ENCODE measurements at regions not wholly inside any gene's neighbourhood (a gene's known extent, or its start where the extent isn't known, plus 50 kb on each side); places are given as distances from the start of the nearest gene placed in this dataset.

DNA sequence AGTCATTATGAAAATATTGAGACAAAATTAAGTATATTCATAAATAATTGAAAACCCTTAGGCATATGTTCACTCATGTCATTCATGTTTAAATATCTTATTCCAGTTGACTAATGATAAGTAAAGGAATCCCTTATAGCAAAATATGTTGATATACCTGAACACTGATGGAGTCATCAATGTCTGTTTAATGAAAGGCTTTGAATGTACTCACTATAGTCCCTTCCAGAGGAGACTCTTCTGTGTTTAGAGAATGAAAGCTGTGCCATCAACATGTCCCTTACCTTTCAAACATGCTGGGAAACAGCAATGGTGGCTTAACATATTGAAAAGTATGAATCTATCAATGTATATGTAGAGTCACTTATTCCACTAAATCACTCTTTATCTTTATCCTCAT lies 242.9 kb downstream of the KCNJ3 start:
- Mint-ChIP-seq H3K4me1 (ENCODE audit: low read depth) (no peaks in the 10 kb centered on the region), H3K27ac (no peak overlapping the region), H3K9me3 (no peaks in the 10 kb centered on the region), H3K36me3 (ENCODE audit: low read depth) (no peaks in the 10 kb centered on the region), H3K27me3 (no peaks in the 10 kb centered on the region), H3K4me3 (no peak overlapping the region)
- DNase-seq: no peak
- ChIA-PET CTCF (interaction anchor here (1.3 kb wide), 1 partner anchor 16 kb away, joined by 4 read pairs; no protein-coding TSS in a partner anchor), POLR2A (no interaction called here)
- TF ChIP-seq, protein P1, sequence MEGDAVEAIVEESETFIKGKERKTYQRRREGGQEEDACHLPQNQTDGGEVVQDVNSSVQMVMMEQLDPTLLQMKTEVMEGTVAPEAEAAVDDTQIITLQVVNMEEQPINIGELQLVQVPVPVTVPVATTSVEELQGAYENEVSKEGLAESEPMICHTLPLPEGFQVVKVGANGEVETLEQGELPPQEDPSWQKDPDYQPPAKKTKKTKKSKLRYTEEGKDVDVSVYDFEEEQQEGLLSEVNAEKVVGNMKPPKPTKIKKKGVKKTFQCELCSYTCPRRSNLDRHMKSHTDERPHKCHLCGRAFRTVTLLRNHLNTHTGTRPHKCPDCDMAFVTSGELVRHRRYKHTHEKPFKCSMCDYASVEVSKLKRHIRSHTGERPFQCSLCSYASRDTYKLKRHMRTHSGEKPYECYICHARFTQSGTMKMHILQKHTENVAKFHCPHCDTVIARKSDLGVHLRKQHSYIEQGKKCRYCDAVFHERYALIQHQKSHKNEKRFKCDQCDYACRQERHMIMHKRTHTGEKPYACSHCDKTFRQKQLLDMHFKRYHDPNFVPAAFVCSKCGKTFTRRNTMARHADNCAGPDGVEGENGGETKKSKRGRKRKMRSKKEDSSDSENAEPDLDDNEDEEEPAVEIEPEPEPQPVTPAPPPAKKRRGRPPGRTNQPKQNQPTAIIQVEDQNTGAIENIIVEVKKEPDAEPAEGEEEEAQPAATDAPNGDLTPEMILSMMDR (IDR thresholded peaks at IDR 0.05): no peak
- intact Hi-C loops (cut with micrococcal nuclease): no loop called here
- ATAC-seq: no peak

DNA sequence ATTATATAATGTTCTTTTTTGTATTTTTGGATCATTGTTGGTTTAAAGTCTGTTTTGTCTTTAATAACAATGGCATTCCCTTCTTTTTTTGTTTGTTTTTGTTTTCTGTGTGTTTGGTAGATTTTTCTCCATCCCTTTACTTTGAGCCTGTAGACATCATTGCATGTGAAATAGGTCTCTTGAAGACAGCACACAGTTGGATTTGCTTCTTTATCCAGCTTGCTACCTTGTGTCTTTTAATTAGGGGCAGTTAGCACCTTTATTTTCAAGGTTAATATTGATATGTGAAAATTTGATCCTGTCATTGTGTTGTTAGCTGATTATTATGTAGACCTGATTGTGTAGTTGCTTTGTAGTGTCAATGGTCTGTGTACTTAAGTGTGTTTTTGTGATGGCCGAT lies 235.7 kb downstream of the KCNJ3 start:
- CTCF ChIA-PET: no interaction called here
- H3K36me3 Mint-ChIP-seq (ENCODE audit: low read depth): no peaks in the 10 kb centered on the region
- H3K4me1 Mint-ChIP-seq (ENCODE audit: low read depth): no peaks in the 10 kb centered on the region
- no peak for ATAC-seq
- H3K27me3 Mint-ChIP-seq: no peaks in the 10 kb centered on the region
- TF ChIP-seq, protein P1 (IDR thresholded peaks at IDR 0.05): no peak
- DNase-seq: no peak
- peaks cover 12% of the 10 kb centered on the region for H3K9me3 Mint-ChIP-seq
- POLR2A ChIA-PET: no interaction called here
- no peak overlapping the region for H3K4me3 Mint-ChIP-seq
- no peak overlapping the region for H3K27ac Mint-ChIP-seq
- intact Hi-C loops (cut with micrococcal nuclease): no loop called here

- Mint-ChIP-seq H3K9me3 (peaks cover 1% of the 10 kb centered on the region), H3K4me3 (no peak overlapping the region), H3K27ac (no peak overlapping the region), H3K27me3 (no peaks in the 10 kb centered on the region), H3K36me3 (ENCODE audit: low read depth) (no peaks in the 10 kb centered on the region), H3K4me1 (ENCODE audit: low read depth) (no peaks in the 10 kb centered on the region)
- TF ChIP-seq, protein P1 (IDR thresholded peaks at IDR 0.05): no peak
- ChIA-PET POLR2A (no interaction called here), CTCF (interaction anchor here (1.3 kb wide), 1 partner anchor 16 kb away, joined by 4 read pairs; no protein-coding TSS in a partner anchor)
- intact Hi-C loops (cut with micrococcal nuclease): no loop called here
- DNase-seq (no peak), ATAC-seq (no peak)
Measured at GRCh38 chr2:154924531-154924930, 226.0 kb downstream of the KCNJ3 start.

DNA sequence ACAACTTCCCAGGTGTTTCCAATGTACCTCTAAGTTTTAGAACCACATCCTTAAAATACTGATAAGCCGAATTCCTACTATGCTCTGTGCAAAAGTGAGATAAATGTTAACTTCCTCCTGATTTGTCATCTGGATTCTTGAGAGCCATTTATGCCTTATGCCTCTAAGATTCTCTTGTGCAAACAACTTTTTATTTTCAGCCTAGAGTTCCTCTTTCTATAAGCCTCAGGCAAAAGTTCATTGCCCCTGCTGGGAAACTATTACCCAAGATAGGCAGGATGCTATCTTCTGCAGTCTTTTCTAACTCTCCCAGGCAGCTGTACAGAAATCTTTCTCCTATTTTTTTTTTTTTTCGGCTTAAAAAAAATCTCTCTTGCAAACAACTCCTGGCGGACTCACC lies 216.1 kb downstream of the KCNJ3 start:
- Mint-ChIP-seq H3K27ac (no peak overlapping the region), H3K4me1 (ENCODE audit: low read depth) (no peaks in the 10 kb centered on the region), H3K27me3 (no peaks in the 10 kb centered on the region), H3K9me3 (no peaks in the 10 kb centered on the region), H3K36me3 (ENCODE audit: low read depth) (no peaks in the 10 kb centered on the region), H3K4me3 (no peak overlapping the region)
- TF ChIP-seq, protein P1 (IDR thresholded peaks at IDR 0.05): no peak
- CTCF ChIA-PET: no interaction called here
- POLR2A ChIA-PET: no interaction called here
- ATAC-seq (no peak), DNase-seq (no peak)
- intact Hi-C loops (cut with micrococcal nuclease): no loop called here

DNA sequence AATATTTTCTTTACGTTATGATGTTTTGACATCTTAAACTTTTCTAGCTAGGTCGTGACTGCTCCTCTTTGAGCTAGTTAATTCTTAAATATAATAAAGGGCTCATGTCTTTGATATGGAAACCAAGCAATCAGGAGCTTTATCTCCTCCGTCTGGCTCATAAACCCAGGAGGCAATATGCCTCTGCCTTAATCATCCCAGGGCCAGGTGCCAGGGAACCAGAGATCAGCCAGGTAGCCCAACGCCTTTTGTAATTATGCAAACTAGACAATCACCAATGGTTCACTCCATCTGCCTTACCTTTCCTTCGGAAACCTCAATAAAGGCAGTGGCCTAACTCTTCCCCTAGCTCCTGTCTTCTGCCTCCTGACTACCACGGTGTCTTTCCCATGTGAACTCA lies 213.7 kb downstream of the KCNJ3 start:
- TF ChIP-seq, protein P1 (IDR thresholded peaks at IDR 0.05): no peak
- no peaks in the 10 kb centered on the region for H3K9me3 Mint-ChIP-seq
- H3K27me3 Mint-ChIP-seq: no peaks in the 10 kb centered on the region
- no peak overlapping the region for H3K4me3 Mint-ChIP-seq
- DNase-seq (no peak), ATAC-seq (no peak)
- H3K27ac Mint-ChIP-seq: no peak overlapping the region
- intact Hi-C loops (cut with micrococcal nuclease): no loop called here
- no peaks in the 10 kb centered on the region for H3K4me1 Mint-ChIP-seq (ENCODE audit: low read depth)
- ChIA-PET POLR2A (no interaction called here), CTCF (no interaction called here)
- no peaks in the 10 kb centered on the region for H3K36me3 Mint-ChIP-seq (ENCODE audit: low read depth)
